Kasumi-1 (cell line): ENCODE measurements at regions not wholly inside any gene's neighbourhood (a gene's known extent, or its start where the extent isn't known, plus 50 kb on each side); places are given as distances from the start of the nearest gene placed in this dataset.

Source experiments
- DNase-seq, 2 experiments: peaks; one replicate each; lab custom pipeline; 2025; lab: John Stamatoyannopoulos, UW

DNA sequence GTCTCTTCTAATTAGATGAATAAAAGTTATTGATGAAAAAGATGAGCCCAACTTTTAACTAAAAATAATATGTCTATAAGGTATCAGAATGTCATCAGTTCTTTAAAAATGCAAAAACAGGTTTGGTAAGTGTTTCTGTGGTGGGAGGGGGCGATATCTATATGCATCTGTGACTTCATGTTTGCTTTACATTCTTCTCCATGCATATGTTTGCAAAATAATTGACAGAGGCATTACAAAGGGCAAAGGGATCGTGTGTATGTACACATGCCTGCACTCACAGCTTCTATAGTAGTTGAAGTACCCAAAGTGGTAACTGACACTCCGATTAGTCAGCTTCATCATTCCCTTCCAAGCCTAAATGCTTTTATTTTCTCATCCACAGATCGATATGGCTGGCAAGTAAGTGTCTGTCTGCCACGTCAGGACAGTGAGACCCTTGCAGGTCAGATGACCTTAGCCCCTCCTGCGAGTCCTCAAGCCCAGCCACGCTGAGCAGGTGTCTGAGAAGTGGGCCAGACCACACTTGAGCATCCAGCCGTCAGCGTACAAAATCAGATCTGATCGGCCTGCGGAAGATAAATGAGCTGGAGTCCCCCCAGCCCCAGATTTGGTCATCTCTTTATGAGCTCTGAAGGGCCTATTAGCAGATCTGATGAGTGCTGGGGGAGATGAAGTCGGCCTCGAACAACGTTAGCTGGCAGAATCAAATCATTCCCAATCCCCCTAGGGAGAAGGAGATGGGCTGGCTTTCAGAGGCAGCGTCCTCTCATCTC is 369.1 kb downstream of the MAFB start:
- no peak for DNase-seq

GRCh38 chr20:40319056-40319455 is 370.0 kb downstream of the MAFB start:
- DNase-seq: no peak

GRCh38 chr20:40317156-40317790 is 371.8 kb downstream of the MAFB start:
- no peak for DNase-seq

GRCh38 chr20:40314278-40314677 is 374.8 kb downstream of the MAFB start:
- no peak for DNase-seq

GRCh38 chr20:40313730-40314129 is 375.3 kb downstream of the MAFB start:
- DNase-seq: no peak

DNA sequence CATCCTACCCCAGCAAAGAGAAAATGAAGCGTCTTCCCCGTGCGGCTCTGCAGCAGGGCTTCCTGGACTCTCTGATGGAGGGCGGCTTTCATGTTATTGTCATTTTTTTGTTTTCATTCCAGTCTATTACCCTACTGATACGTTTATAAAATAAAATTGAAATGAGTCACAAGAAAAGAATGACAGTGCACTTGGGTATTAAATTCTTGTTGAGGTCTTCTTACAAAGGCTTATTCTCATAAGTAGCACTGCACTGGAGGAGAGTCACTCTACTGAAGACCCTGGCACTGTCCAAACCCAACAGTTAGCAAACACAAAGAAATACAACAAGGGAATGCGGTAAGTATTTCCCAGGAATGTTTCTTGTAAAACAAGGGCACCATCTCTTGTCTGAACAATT is 379.3 kb downstream of the MAFB start:
- DNase-seq: no peak

DNA sequence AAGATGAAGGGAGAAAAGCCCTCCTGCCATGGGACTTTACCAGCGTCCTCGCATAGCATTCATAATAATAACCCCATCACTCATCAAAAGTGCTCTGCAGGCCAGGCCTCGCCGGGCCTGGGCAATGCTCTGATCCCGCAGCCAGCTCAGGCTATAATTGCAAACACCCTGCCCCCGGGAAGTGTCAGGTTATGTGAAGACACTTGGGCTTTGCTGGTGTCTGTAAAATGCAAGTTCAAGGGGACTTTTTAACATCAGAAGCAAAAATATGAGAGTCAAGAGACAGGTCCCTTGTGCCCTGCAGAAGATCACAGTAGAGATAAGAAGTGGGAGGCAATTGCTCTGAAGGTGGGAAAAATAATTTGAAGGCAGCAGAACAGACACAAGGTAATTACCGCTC is 381.0 kb downstream of the MAFB start:
- no peak for DNase-seq

- DNase-seq: no peak
These were observed 381.8 kb downstream of the MAFB start for GRCh38 chr20:40307268-40307667.

GRCh38 chr20:40305303-40305702 is 383.7 kb downstream of the MAFB start:
- DNase-seq: no peak

- DNase-seq: no peak
These were observed 384.9 kb downstream of the MAFB start for GRCh38 chr20:40304119-40304613.

- DNase-seq: no peak
These were observed 394.3 kb downstream of the MAFB start for GRCh38 chr20:40294747-40295146.

DNA sequence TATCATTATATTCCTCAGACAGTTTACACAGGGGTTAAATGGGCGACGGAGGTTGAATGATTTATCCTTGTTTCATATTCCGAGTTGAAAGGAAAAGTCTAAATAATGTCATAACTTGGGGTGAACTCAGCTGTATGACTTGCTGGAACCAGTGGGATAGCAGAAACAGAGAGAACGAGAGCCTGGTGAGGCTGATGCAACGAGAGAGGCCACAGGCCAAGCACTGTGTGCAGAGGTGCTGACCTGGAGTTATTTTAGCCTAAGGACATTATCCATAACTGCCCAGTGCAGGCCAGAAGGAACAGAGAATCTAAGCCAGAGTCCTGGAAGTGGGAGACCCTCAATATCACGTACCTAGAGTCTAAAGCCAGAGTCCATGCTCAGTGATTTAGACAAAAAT is 394.9 kb downstream of the MAFB start:
- DNase-seq: no peak

DNA sequence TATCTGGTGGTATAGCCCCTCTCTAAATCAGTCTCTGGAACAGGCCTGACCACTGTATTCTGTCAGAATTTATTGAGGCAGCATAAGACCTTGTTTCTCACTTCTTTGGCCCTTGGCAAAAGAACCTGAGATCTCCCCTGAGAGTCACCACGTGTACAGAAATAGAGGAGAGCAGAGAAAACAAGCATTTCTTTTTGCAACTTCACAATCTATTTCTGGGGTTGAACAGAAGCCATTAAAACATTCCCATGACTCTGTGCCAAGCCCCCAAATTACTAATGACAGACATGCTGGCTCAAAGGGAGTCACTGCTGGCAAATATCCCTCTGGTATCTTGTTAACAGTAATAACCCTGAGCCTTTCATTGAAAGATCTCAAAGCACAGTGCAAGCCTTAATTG is 395.3 kb downstream of the MAFB start:
- no peak for DNase-seq

- no peak for DNase-seq
These were observed 397.4 kb downstream of the MAFB start for GRCh38 chr20:40291493-40292135.

GRCh38 chr20:40287683-40288082 is 401.4 kb downstream of the MAFB start:
- DNase-seq: no peak

DNA sequence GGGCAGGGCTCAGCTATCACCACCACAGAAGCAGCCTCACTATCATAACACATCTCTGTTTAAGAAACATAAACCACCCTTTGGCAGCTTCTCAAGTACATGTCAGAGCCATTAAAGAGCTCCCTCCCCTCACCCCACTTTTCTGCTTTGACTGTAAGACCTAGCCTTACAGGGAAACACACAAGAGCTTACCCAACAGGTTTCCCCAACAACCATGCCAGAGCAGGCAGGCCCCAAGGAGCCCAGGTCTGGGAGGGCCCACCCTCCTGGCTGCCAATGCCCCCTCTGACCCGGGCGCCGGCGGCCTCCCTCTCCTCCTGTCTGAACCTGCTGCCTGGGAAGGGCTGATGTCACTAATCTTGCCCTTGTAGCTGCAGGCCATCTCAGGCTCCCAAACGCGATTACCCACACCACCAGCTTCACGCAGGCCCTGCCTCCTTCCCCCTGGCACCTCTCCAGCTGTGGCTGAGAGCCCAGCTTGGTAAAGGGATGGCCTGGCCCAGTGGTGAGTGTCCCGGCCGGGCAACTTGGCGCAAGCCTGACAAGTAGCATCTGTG is 402.0 kb downstream of the MAFB start:
- DNase-seq: no peak

DNA sequence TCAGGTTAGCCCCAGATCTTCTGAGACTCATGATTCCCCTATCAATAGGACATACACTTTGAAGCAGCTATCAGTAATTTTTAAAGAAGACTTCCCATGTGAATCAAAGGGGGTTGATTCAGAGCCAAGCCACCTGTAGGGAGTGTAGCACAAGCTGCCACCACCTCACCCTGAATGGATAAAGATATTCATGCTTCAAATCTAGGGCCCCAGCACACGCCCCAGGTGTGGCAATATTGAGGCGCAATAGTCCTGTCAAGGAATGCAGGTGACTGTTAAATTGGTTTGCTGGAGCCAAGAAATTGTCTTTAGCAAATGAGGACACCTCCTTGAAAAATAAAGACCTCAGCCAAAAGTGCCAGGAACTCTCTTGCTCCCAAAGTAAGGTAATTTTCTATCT is 404.4 kb downstream of the MAFB start:
- DNase-seq: no peak

DNA sequence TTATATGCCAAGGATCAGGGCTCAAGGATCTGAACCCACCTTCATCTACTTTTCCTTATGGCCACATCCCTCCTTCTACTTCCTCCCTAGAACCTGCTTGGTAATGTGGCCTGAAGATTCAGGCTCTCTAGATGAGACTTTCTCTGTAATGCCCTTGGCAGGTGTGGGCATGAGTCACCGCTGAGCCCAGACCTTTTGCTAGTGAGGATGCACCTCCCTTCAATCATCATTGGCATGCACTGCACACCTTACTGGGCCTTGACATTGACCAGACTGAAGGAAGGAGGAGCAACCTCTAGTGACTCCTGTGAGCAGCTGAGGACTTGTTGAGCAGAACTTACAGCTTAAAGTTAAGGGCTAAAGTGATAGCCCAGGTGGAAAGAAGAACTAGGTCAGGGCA is 405.3 kb downstream of the MAFB start:
- no peak for DNase-seq

- no peak for DNase-seq
These were observed 406.1 kb downstream of the MAFB start for GRCh38 chr20:40282941-40283340.

- no peak for DNase-seq
These were observed 406.5 kb downstream of the MAFB start for GRCh38 chr20:40282541-40282940.

- DNase-seq: no peak
These were observed 408.4 kb downstream of the MAFB start for GRCh38 chr20:40280616-40281015.

DNA sequence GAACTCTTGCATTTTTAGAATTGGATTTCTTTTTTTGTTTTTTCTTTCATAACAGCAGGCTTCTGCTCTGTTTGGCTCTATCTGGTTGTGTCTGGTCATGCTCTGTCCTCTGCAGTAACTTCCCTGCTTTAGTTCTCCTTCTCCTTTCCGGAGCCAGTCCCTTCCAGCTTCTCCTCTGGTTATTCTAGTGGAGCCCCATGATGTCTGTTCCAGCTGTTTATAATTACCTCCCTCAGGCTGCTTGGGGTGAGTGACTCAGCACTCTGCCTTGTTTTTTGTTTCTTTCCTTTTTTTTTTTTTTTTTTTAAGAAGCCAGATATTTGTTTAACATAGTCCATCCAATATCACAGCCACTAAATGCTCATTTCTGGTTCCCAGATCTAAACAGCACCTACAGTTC is 409.6 kb downstream of the MAFB start:
- no peak for DNase-seq

DNA sequence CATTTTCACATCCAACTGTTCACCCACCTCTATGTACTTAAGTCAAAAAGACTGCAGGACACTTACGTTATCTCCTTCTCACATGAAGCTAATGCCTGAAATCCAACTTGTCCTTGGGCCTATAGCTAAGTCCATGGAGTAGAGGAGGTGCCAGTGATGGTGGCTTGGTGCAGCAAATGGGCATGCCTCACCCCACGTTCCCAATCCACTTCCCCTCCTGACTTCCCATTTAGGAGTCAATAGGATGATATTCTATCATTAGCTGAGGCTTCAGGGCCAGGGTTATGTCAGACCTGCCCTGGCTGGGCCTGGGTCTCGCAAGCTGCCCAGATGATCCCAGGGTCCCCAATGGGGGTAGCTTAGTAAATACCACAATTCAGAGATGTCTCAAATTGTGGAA is 410.4 kb downstream of the MAFB start:
- DNase-seq: no peak
